ENCODE measurements at regions not wholly inside any gene's neighbourhood (a gene's known extent, or its start where the extent isn't known, plus 50 kb on each side); places are given as distances from the start of the nearest gene placed in this dataset.

DNA sequence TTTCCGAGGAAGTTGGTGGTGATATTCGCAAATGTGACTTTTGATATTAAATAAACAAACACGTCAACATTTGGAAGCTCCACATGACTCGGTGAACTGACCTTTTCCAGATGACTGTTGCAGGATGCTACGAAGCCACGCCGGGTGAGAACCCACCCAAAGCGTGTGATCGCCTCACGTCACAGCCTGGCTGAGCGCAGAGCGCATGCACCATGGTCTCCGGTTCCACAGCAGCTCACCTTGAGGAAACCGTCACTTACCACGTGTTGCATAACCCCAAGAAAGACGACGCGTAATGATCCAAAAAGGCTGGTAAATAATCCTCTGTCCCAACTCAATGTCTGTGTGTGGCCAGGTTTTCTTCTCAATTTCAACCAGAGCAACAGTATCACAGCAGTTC, 64.5 kb upstream of the CTDP1 start:
- DNase-seq (ENCODE audit: low spot score) = no peak
- Histone ChIP-seq H2AFZ (ENCODE audit: low read length) (no peak overlapping the region), H3K4me3 (ENCODE audit: low read depth, low read length, poor library complexity, severe bottlenecking) (no peak overlapping the region), H3K79me2 (ENCODE audit: insufficient read depth, low read depth, low read length) (no peaks in the 10 kb centered on the region), H3K4me2 (ENCODE audit: low read length) (no peak overlapping the region), H3K9me2 (ENCODE audit: insufficient read depth, low read length) (no peaks in the 10 kb centered on the region), H3K36me3 (ENCODE audit: insufficient read depth, low read length) (no peaks in the 10 kb centered on the region), H4K20me1 (ENCODE audit: insufficient read depth, low read length) (no peaks in the 10 kb centered on the region), H3K4me1 (ENCODE audit: insufficient read depth, low read length, poor library complexity, severe bottlenecking) (no peaks in the 10 kb centered on the region), H3K9me3 (ENCODE audit: low read length) (no peaks in the 10 kb centered on the region), H3K27ac (ENCODE audit: low read depth, low read length, poor library complexity, severe bottlenecking) (no peak overlapping the region)
- intact Hi-C loops (cut with micrococcal nuclease; ENCODE audit: unreplicated experiment) = no loop called here
- CTCF ChIA-PET (ENCODE audit: unreplicated experiment) = no interaction called here
- POLR2A ChIA-PET = no interaction called here
- no TSS peak for BruUV-seq (replicated peaks)
- TF ChIP-seq, protein P1, sequence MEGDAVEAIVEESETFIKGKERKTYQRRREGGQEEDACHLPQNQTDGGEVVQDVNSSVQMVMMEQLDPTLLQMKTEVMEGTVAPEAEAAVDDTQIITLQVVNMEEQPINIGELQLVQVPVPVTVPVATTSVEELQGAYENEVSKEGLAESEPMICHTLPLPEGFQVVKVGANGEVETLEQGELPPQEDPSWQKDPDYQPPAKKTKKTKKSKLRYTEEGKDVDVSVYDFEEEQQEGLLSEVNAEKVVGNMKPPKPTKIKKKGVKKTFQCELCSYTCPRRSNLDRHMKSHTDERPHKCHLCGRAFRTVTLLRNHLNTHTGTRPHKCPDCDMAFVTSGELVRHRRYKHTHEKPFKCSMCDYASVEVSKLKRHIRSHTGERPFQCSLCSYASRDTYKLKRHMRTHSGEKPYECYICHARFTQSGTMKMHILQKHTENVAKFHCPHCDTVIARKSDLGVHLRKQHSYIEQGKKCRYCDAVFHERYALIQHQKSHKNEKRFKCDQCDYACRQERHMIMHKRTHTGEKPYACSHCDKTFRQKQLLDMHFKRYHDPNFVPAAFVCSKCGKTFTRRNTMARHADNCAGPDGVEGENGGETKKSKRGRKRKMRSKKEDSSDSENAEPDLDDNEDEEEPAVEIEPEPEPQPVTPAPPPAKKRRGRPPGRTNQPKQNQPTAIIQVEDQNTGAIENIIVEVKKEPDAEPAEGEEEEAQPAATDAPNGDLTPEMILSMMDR (conservative IDR thresholded peaks at IDR 0.05; ENCODE audit: low read length) = no peak
- no peak for TF ChIP-seq EZH2phosphoT487 (IDR thresholded peaks at IDR 0.05; ENCODE audit: borderline replicate concordance, low read depth, low read length)

DNA sequence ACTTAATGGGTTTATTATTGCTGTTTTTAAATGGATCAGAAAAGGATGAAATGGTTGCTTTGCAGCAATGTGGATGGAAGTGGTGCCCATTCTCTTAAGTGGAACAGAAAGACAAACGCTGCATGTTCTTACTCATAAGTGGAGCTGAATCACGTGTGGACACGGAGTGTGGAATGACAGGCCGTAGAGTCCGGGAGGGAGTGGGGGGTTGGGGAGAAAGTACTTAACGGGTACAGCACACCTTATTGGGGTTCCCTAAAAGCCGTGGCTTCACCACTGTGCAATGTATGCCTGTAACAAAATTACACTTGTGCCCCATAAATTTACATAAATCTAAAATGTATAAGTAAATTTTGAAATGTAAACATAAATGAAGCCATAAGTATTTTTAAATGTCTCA, 64.0 kb upstream of the CTDP1 start:
- POLR2A ChIA-PET = no interaction called here
- CTCF ChIA-PET (ENCODE audit: unreplicated experiment) = no interaction called here
- H4K20me1 ChIP-seq (ENCODE audit: insufficient read depth, low read length) = no peaks in the 10 kb centered on the region
- H3K36me3 ChIP-seq (ENCODE audit: insufficient read depth, low read length) = no peaks in the 10 kb centered on the region
- no peak overlapping the region for H3K4me3 ChIP-seq (ENCODE audit: low read depth, low read length, poor library complexity, severe bottlenecking)
- BruUV-seq (replicated peaks) = no TSS peak
- no peaks in the 10 kb centered on the region for H3K9me2 ChIP-seq (ENCODE audit: insufficient read depth, low read length)
- no peak overlapping the region for H3K27ac ChIP-seq (ENCODE audit: low read depth, low read length, poor library complexity, severe bottlenecking)
- H2AFZ ChIP-seq (ENCODE audit: low read length) = no peak overlapping the region
- no peaks in the 10 kb centered on the region for H3K79me2 ChIP-seq (ENCODE audit: insufficient read depth, low read depth, low read length)
- TF ChIP-seq, protein P1 (conservative IDR thresholded peaks at IDR 0.05; ENCODE audit: low read length) = no peak
- no peak for TF ChIP-seq EZH2phosphoT487 (IDR thresholded peaks at IDR 0.05; ENCODE audit: borderline replicate concordance, low read depth, low read length)
- no peaks in the 10 kb centered on the region for H3K4me1 ChIP-seq (ENCODE audit: insufficient read depth, low read length, poor library complexity, severe bottlenecking)
- no peaks in the 10 kb centered on the region for H3K9me3 ChIP-seq (ENCODE audit: low read length)
- intact Hi-C loops (cut with micrococcal nuclease; ENCODE audit: unreplicated experiment) = no loop called here
- no peak for DNase-seq (ENCODE audit: low spot score)
- no peak overlapping the region for H3K4me2 ChIP-seq (ENCODE audit: low read length)

DNA sequence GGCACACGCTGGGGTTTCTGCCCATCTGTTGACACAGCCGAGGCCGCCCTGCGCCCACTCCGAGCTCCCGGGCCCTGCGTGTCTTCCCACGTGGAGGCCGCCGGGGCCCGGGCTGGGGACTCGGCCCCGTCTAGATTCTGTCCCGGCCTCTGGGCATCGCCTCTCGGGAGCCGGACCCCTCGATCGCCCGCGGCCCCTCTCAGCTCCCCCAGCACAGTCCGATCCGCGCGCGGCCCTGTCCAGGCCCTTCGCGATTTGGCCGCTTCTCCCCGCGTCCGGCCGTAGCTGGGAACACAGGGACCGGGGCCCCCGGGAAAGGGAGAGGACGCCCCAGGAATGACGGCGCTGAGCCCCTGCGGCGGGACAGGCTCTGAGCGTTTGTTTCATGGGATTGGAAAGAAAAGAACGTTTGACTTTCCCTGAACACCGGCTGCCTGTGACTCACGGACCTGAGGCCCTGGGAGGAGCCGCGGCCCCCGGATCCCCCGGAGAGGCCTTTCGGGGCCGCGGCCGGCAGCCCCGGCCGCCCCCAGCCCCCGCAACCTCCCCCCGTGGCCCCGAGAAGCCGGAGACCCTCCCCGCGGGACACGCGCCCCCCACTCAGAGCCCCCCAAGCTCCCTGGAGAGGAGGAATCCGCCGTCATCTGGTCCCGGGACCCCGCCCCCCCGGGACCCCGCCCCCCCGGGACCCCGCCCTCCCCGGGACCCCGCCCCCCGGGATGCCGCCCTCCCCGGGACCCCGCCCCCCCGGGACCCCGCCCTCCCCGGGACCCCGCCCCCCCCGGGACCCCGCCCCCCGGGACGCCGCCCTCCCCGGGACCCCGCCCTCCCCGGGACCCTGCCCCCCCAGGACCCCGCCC, 62.7 kb upstream of the CTDP1 start:
- no TSS peak for BruUV-seq (replicated peaks)
- POLR2A ChIA-PET = no interaction called here
- H3K9me2 ChIP-seq (ENCODE audit: insufficient read depth, low read length) = no peaks in the 10 kb centered on the region
- intact Hi-C loops (cut with micrococcal nuclease; ENCODE audit: unreplicated experiment) = no loop called here
- H3K36me3 ChIP-seq (ENCODE audit: insufficient read depth, low read length) = no peaks in the 10 kb centered on the region
- no peaks in the 10 kb centered on the region for H3K9me3 ChIP-seq (ENCODE audit: low read length)
- no peak overlapping the region for H3K4me2 ChIP-seq (ENCODE audit: low read length)
- DNase-seq (ENCODE audit: low spot score) = no peak
- H3K79me2 ChIP-seq (ENCODE audit: insufficient read depth, low read depth, low read length) = no peaks in the 10 kb centered on the region
- CTCF ChIA-PET (ENCODE audit: unreplicated experiment) = no interaction called here
- no peak overlapping the region for H3K4me3 ChIP-seq (ENCODE audit: low read depth, low read length, poor library complexity, severe bottlenecking)
- no peaks in the 10 kb centered on the region for H4K20me1 ChIP-seq (ENCODE audit: insufficient read depth, low read length)
- H3K27ac ChIP-seq (ENCODE audit: low read depth, low read length, poor library complexity, severe bottlenecking) = no peak overlapping the region
- TF ChIP-seq EZH2phosphoT487 (IDR thresholded peaks at IDR 0.05; ENCODE audit: borderline replicate concordance, low read depth, low read length) = no peak
- TF ChIP-seq, protein P1 (conservative IDR thresholded peaks at IDR 0.05; ENCODE audit: low read length) = no peak
- no peak overlapping the region for H2AFZ ChIP-seq (ENCODE audit: low read length)
- no peaks in the 10 kb centered on the region for H3K4me1 ChIP-seq (ENCODE audit: insufficient read depth, low read length, poor library complexity, severe bottlenecking)

Data from OCI-LY7 (cell line).